GM06990 (cell line): ENCODE measurements at regions not wholly inside any gene's neighbourhood (a gene's known extent, or its start where the extent isn't known, plus 50 kb on each side); places are given as distances from the start of the nearest gene placed in this dataset.

Source experiments
- DNase-seq: peaks from one replicate; pipeline ENCODE4 v3.0.0-alpha.2; 2011; ENCODE audit not compliant: insufficient read length; ENCODE audit errors: extremely low read depth
- H3K27me3 ChIP-seq: replicated peaks from 2 replicates; pipeline ENCODE4 v1.6.0; 2011; ENCODE audit warnings: low read length; ENCODE audit not compliant: control insufficient read depth, insufficient read depth
- H3K36me3 ChIP-seq: 2 replicates; pipeline ENCODE4 v1.5.1; 2011; ENCODE audit warnings: low read length; ENCODE audit not compliant: control insufficient read depth, insufficient read depth
- H3K4me3 ChIP-seq: replicated peaks from 2 replicates; pipeline ENCODE4 v1.5.1; 2011; ENCODE audit warnings: low read depth, mild to moderate bottlenecking, control low read depth, low read length
- CTCF ChIP-seq: IDR thresholded peaks from 2 replicates; pipeline ENCODE4 v1.5.1; 2011; ENCODE audit warnings: low read length, control low read depth, mild to moderate bottlenecking, inconsistent platforms; ENCODE audit not compliant: insufficient read depth, poor library complexity, severe bottlenecking

- TF ChIP-seq CTCF: no peak
- H3K27me3 ChIP-seq: no peaks in the 10 kb centered on the region
- no peaks in the 10 kb centered on the region for H3K36me3 ChIP-seq
- no peak for DNase-seq
- no peak overlapping the region for H3K4me3 ChIP-seq
Observed at GRCh38 chr1:177891809-177892208, 78.0 kb downstream of the SEC16B start.

GRCh38 chr1:177890479-177890878 lies 79.4 kb downstream of the SEC16B start:
- H3K36me3 ChIP-seq: no peaks in the 10 kb centered on the region
- DNase-seq: no peak
- no peak for TF ChIP-seq CTCF
- no peaks in the 10 kb centered on the region for H3K27me3 ChIP-seq
- no peak overlapping the region for H3K4me3 ChIP-seq

- TF ChIP-seq CTCF: no peak
- no peaks in the 10 kb centered on the region for H3K36me3 ChIP-seq
- no peak overlapping the region for H3K4me3 ChIP-seq
- H3K27me3 ChIP-seq: no peaks in the 10 kb centered on the region
- no peak for DNase-seq
Observed at GRCh38 chr1:177884479-177885021, 85.3 kb downstream of the SEC16B start.

- H3K27me3 ChIP-seq: no peaks in the 10 kb centered on the region
- no peak for TF ChIP-seq CTCF
- H3K36me3 ChIP-seq: no peaks in the 10 kb centered on the region
- no peak overlapping the region for H3K4me3 ChIP-seq
- no peak for DNase-seq
Observed at GRCh38 chr1:177883581-177883980, 86.3 kb downstream of the SEC16B start.

GRCh38 chr1:177880339-177880891 lies 89.4 kb downstream of the SEC16B start:
- Histone ChIP-seq H3K36me3 (no peaks in the 10 kb centered on the region), H3K4me3 (no peak overlapping the region), H3K27me3 (no peaks in the 10 kb centered on the region)
- TF ChIP-seq CTCF: no peak
- DNase-seq: no peak

GRCh38 chr1:177877086-177877485 lies 92.8 kb downstream of the SEC16B start:
- no peak for DNase-seq
- TF ChIP-seq CTCF: no peak
- H3K27me3 ChIP-seq: no peaks in the 10 kb centered on the region
- H3K4me3 ChIP-seq: no peak overlapping the region
- H3K36me3 ChIP-seq: no peaks in the 10 kb centered on the region
